ENCODE measurements at regions not wholly inside any gene's neighbourhood (a gene's known extent, or its start where the extent isn't known, plus 50 kb on each side); places are given as distances from the start of the nearest gene placed in this dataset.

- Histone ChIP-seq H3K9me3 (replicated peaks; ENCODE audit: control insufficient read depth, insufficient read depth, low read length) (no peaks in the 10 kb centered on the region), H3K36me3 (ENCODE audit: control insufficient read depth in 2 of 2, insufficient read depth in 2 of 2, low read length in 1 of 2) (no peaks in the 10 kb centered on the region), H3K4me2 (ENCODE audit: control insufficient read depth, insufficient read depth) (no peak overlapping the region), H3K4me1 (ENCODE audit: control insufficient read depth, insufficient read depth, low read length) (no peaks in the 10 kb centered on the region), H3K4me3 (no peak overlapping the region), H3K27me3 (replicated peaks in 1 of 2; ENCODE audit: control insufficient read depth in 2 of 2, insufficient read depth in 2 of 2, low read length in 1 of 2) (no peaks in the 10 kb centered on the region), H4K20me1 (ENCODE audit: control insufficient read depth, insufficient read depth) (no peaks in the 10 kb centered on the region), H3K79me2 (ENCODE audit: control insufficient read depth, insufficient read depth, low read length) (no peaks in the 10 kb centered on the region), H3K9ac (ENCODE audit: control insufficient read depth, insufficient read depth, low read length) (no peak overlapping the region), H2AFZ (ENCODE audit: control insufficient read depth, low read depth, low read length) (no peak overlapping the region), H3K27ac (ENCODE audit: control insufficient read depth, insufficient read depth) (no peak overlapping the region)
- POLR2A ChIA-PET = no interaction called here
- intact Hi-C loops (cut with micrococcal nuclease; ENCODE audit: unreplicated experiment) = no loop called here
- BruUV-seq (replicated peaks) = no TSS peak
- TF ChIP-seq HDAC6 (IDR thresholded peaks at IDR 0.05; ENCODE audit: unreplicated experiment) (no peak), CHD2 (IDR thresholded peaks at IDR 0.05; ENCODE audit: borderline replicate concordance, low read depth, low read length) (no peak), MXI1 (IDR thresholded peaks at IDR 0.05; ENCODE audit: low read depth, low read length) (no peak), ZNF207 (IDR thresholded peaks at IDR 0.05; ENCODE audit: borderline replicate concordance) (no peak), CEBPB (IDR thresholded peaks at IDR 0.05; ENCODE audit: borderline replicate concordance in 1 of 2, low read depth in 2 of 2, low read length in 2 of 2) (no peak), HSF1 (IDR thresholded peaks at IDR 0.05; ENCODE audit: low read depth, low read length) (no peak), NFXL1 (IDR thresholded peaks at IDR 0.05; ENCODE audit: borderline replicate concordance) (no peak), RFX5 (IDR thresholded peaks at IDR 0.05; ENCODE audit: low read depth, low read length) (no peak), USF2 (IDR thresholded peaks at IDR 0.05; ENCODE audit: borderline replicate concordance, low read depth, low read length) (no peak), ELK1 (IDR thresholded peaks at IDR 0.05; ENCODE audit: low read depth, low read length) (no peak), ZZZ3 (IDR thresholded peaks at IDR 0.05; ENCODE audit: control insufficient read depth, insufficient read length, low read depth) (no peak), MEF2A (IDR thresholded peaks at IDR 0.05; ENCODE audit: insufficient read depth, low read depth, low read length) (no peak), ZBTB11 (CRISPR knock-in tag; IDR thresholded peaks at IDR 0.05) (no peak), NFIC (IDR thresholded peaks at IDR 0.05; ENCODE audit: low read depth, low read length) (no peak), JUNB (IDR thresholded peaks at IDR 0.05) (no peak), SREBF2 (IDR thresholded peaks at IDR 0.05; ENCODE audit: low read length) (no peak), MTA2 (IDR thresholded peaks at IDR 0.05; ENCODE audit: low read depth) (no peak), BCL3 (IDR thresholded peaks at IDR 0.05; ENCODE audit: borderline replicate concordance, insufficient read depth, low read depth, low read length, poor library complexity, severe bottlenecking) (no peak)
- DNase-seq (ENCODE audit: low read depth, low spot score) (no peak), FAIRE-seq (no peak), ATAC-seq (no peak)
- RAD21 ChIA-PET (ENCODE audit: unreplicated experiment) = no interaction called here
- in situ Hi-C loops (cut with MboI) = no loop called here
- SMC1A ChIA-PET (ENCODE audit: uncharacterized antibody, unreplicated experiment) = no interaction called here
- CTCF ChIA-PET = no interaction called here
Measured at GRCh38 chr18:40186677-40187076, 1768.4 kb upstream of the PIK3C3 start.

Measured in GM12878 (cell line).